HepG2 (cell line): ENCODE measurements at regions not wholly inside any gene's neighbourhood (a gene's known extent, or its start where the extent isn't known, plus 50 kb on each side); places are given as distances from the start of the nearest gene placed in this dataset.

Experiments used
- ZNF556 ChIP-seq: sonication (generic); formaldehyde crosslinking; IDR thresholded peaks from 2 replicates; pipeline ENCODE4 v1.4.0; 2020; ENCODE audit warnings: mild to moderate bottlenecking, missing genetic modification reagents, borderline replicate concordance
- TF ChIP-seq, protein P1 (sequence below): sonication (generic); formaldehyde crosslinking; IDR thresholded peaks from 2 replicates; pipeline ENCODE4 v1.5.1; 2020; ENCODE audit warnings: mild to moderate bottlenecking, moderate library complexity, missing genetic modification reagents
- TF ChIP-seq, protein P2 (sequence below): sonication (generic); formaldehyde crosslinking; IDR thresholded peaks from 2 replicates; pipeline ENCODE4 v1.5.0; 2020; ENCODE audit warnings: mild to moderate bottlenecking, missing genetic modification reagents, moderate library complexity

- TF ChIP-seq, protein P1, sequence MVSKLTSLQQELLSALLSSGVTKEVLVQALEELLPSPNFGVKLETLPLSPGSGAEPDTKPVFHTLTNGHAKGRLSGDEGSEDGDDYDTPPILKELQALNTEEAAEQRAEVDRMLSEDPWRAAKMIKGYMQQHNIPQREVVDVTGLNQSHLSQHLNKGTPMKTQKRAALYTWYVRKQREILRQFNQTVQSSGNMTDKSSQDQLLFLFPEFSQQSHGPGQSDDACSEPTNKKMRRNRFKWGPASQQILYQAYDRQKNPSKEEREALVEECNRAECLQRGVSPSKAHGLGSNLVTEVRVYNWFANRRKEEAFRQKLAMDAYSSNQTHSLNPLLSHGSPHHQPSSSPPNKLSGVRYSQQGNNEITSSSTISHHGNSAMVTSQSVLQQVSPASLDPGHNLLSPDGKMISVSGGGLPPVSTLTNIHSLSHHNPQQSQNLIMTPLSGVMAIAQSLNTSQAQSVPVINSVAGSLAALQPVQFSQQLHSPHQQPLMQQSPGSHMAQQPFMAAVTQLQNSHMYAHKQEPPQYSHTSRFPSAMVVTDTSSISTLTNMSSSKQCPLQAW (CRISPR knock-in tag), result no peak
- TF ChIP-seq, protein P2, sequence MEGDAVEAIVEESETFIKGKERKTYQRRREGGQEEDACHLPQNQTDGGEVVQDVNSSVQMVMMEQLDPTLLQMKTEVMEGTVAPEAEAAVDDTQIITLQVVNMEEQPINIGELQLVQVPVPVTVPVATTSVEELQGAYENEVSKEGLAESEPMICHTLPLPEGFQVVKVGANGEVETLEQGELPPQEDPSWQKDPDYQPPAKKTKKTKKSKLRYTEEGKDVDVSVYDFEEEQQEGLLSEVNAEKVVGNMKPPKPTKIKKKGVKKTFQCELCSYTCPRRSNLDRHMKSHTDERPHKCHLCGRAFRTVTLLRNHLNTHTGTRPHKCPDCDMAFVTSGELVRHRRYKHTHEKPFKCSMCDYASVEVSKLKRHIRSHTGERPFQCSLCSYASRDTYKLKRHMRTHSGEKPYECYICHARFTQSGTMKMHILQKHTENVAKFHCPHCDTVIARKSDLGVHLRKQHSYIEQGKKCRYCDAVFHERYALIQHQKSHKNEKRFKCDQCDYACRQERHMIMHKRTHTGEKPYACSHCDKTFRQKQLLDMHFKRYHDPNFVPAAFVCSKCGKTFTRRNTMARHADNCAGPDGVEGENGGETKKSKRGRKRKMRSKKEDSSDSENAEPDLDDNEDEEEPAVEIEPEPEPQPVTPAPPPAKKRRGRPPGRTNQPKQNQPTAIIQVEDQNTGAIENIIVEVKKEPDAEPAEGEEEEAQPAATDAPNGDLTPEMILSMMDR (CRISPR knock-in tag), result no peak
- TF ChIP-seq ZNF556, result no peak
These were observed 2043.3 kb upstream of the PIK3C3 start for GRCh38 chr18:39911716-39912115.
